Lower lobe of right lung (tissue), 2 donors: ENCODE measurements at regions not wholly inside any gene's neighbourhood (a gene's known extent, or its start where the extent isn't known, plus 50 kb on each side); places are given as distances from the start of the nearest gene placed in this dataset. TPM values are rescaled to one million over a fixed set of nuclear protein-coding genes. Genes with fewer than 3 reads are reported as not detected.

Source experiments
- ATAC-seq, 2 donors: fragments of 200-7000 bp; cut with Tn5 transposase; one replicate each; pipeline ENCODE4 v1.9.1; 2020 to 2022; ENCODE audit warnings: mild to moderate bottlenecking in 2 of 2, moderate library complexity in 2 of 2
- DNase-seq: peaks from one replicate; pipeline ENCODE4 v3.0.0-alpha.2; 2020
- H3K27ac ChIP-seq: fragments of 200-600 bp; one replicate; pipeline ENCODE4 v1.8.0; 2022
- H3K27me3 ChIP-seq: fragments of 200-600 bp; one replicate; pipeline ENCODE4 v1.8.0; 2022; ENCODE audit warnings: low read depth
- H3K36me3 ChIP-seq: fragments of 200-600 bp; one replicate; pipeline ENCODE4 v1.8.0; 2022; ENCODE audit warnings: mild to moderate bottlenecking
- H3K4me1 ChIP-seq: fragments of 200-600 bp; one replicate; pipeline ENCODE4 v1.8.0; 2022
- H3K4me3 ChIP-seq: fragments of 200-600 bp; one replicate; pipeline ENCODE4 v1.8.0; 2022; ENCODE audit warnings: mild to moderate bottlenecking
- H3K9me3 ChIP-seq: fragments of 200-600 bp; one replicate; pipeline ENCODE4 v1.8.0; 2022
- CTCF ChIP-seq: fragments of 200-600 bp; IDR thresholded peaks from one replicate; pipeline ENCODE4 v1.8.0; 2022; ENCODE audit warnings: antibody characterized with exemption, mild to moderate bottlenecking
- intact Hi-C: fragments of 100-400 bp; cut with DNase I; formaldehyde crosslinking; loops from one replicate; pipeline ENCODE4 v1.11.0; 2022
- microRNA-seq: library from miRNA; unstranded; fragments of <30 nt; microRNA quantifications from one replicate; pipeline ENCODE4 v1.2.0, GENCODE V29; 2020; ENCODE audit warnings: borderline number of aligned reads
- donor health status: DM: no; HTN: yes; CAD: no; lungs with severe emphysema.

DNA sequence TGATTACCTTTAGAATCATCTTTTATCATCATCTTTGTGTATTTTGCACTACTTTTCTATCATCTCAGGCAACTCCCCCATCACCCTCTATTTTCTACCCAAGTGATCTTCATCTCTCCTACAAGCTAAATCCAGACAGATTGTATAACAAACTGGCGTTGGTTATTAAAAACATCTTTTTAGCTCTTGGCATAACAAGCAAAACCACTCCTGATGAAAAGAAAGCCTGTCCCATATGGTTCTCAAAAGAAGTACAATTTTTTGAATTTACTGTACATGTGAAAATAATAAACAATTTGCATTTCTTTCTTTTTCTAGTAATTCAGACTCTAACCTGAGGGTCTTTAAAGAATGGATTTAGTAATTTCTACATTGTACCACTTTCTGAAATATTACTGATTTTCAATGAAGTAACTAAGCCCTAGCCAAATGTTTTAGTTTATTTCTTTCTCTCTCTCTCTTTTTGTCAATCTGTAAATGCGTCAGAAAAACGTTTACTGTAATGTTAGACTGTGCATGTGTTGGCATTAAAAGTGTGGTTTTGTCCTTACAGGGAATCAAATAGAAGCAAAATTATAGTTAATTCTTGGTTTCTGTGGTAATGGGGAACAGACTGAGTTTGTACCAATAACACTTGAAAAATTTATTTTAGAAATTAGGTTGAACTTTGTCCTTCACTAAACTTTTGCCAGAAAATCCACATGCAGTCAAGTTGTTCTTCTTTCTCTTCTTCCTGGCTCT lies 52.5 kb upstream of the RPS23 start:
- ATAC-seq (no peak), DNase-seq (no peak)
- Histone ChIP-seq H3K4me1 (peaks cover 6% of the 10 kb centered on the region), H3K27me3 (no peaks in the 10 kb centered on the region), H3K4me3 (no peak overlapping the region), H3K9me3 (no peaks in the 10 kb centered on the region), H3K36me3 (no peaks in the 10 kb centered on the region), H3K27ac (no peak overlapping the region)
- intact Hi-C loops: no loop called here
- TF ChIP-seq CTCF: no peak

- Histone ChIP-seq H3K27me3 (no peaks in the 10 kb centered on the region), H3K9me3 (no peaks in the 10 kb centered on the region), H3K36me3 (no peaks in the 10 kb centered on the region), H3K27ac (no peak overlapping the region), H3K4me3 (no peak overlapping the region), H3K4me1 (no peaks in the 10 kb centered on the region)
- no peak for ATAC-seq
- intact Hi-C loops: no loop called here
- DNase-seq: no peak
- no peak for TF ChIP-seq CTCF
These were observed 51.2 kb upstream of the RPS23 start for GRCh38 chr5:82329393-82329792.

Small RNAs in the stretch of these regions (microRNA-seq; reads per million reads assigned to microRNA genes)
- gene MIR3977: not detected
